ENCODE measurements at regions not wholly inside any gene's neighbourhood (a gene's known extent, or its start where the extent isn't known, plus 50 kb on each side); places are given as distances from the start of the nearest gene placed in this dataset.

GRCh38 chr2:144082327-144082726, 437.6 kb downstream of the ZEB2 start:
- TF ChIP-seq ZNF274 (IDR thresholded peaks at IDR 0.05; ENCODE audit: low read depth, low read length) (no peak), YY1 (IDR thresholded peaks at IDR 0.05; ENCODE audit: insufficient read depth, insufficient read length) (no peak)

All from NT2/D1 (cell line).